Glutamatergic neuron (in vitro differentiated cells): ENCODE measurements at regions not wholly inside any gene's neighbourhood (a gene's known extent, or its start where the extent isn't known, plus 50 kb on each side); places are given as distances from the start of the nearest gene placed in this dataset.

ENCODE experiments used
- DNase-seq: peaks from one replicate; pipeline ENCODE4 v3.0.0; 2022
- H3K27ac Mint-ChIP-seq: one replicate; pipeline ENCODE4 v1.8.0; 2020; ENCODE audit warnings: mild to moderate bottlenecking, mixed read lengths, inconsistent platforms; ENCODE audit not compliant: unreplicated experiment
- H3K27me3 Mint-ChIP-seq: one replicate; pipeline ENCODE4 v1.8.0; 2020; ENCODE audit warnings: mild to moderate bottlenecking, moderate library complexity, mixed read lengths, inconsistent platforms; ENCODE audit not compliant: unreplicated experiment
- H3K36me3 Mint-ChIP-seq: one replicate; pipeline ENCODE4 v1.8.0; 2020; ENCODE audit warnings: mild to moderate bottlenecking, mixed read lengths, inconsistent platforms; ENCODE audit not compliant: unreplicated experiment
- H3K4me1 Mint-ChIP-seq: one replicate; pipeline ENCODE4 v1.8.0; 2020; ENCODE audit warnings: mild to moderate bottlenecking, low read depth, mixed read lengths, inconsistent platforms; ENCODE audit not compliant: unreplicated experiment
- H3K4me3 Mint-ChIP-seq: one replicate; pipeline ENCODE4 v1.8.0; 2020; ENCODE audit warnings: mild to moderate bottlenecking, mixed read lengths, inconsistent platforms; ENCODE audit not compliant: unreplicated experiment
- H3K9me3 Mint-ChIP-seq: one replicate; pipeline ENCODE4 v1.8.0; 2020; ENCODE audit warnings: mild to moderate bottlenecking, moderate library complexity, mixed read lengths, inconsistent platforms; ENCODE audit not compliant: unreplicated experiment
- CTCF ChIP-seq: fragments of 200-600 bp; sonication (generic); IDR thresholded peaks from one replicate; pipeline ENCODE4 v1.5.0; 2021; ENCODE audit not compliant: partially characterized antibody, unreplicated experiment

GRCh38 chr18:28529644-28530043 is 352.7 kb upstream of the CDH2 start:
- Mint-ChIP-seq H3K4me1 (no peaks in the 10 kb centered on the region), H3K36me3 (no peaks in the 10 kb centered on the region), H3K4me3 (no peak overlapping the region), H3K27me3 (no peaks in the 10 kb centered on the region), H3K27ac (no peak overlapping the region), H3K9me3 (peaks cover 1% of the 10 kb centered on the region)
- DNase-seq, result no peak
- TF ChIP-seq CTCF, result no peak

GRCh38 chr18:28526196-28526595 is 349.3 kb upstream of the CDH2 start:
- Mint-ChIP-seq H3K9me3 (no peaks in the 10 kb centered on the region), H3K27me3 (no peaks in the 10 kb centered on the region), H3K4me1 (peaks cover 4% of the 10 kb centered on the region), H3K4me3 (no peak overlapping the region), H3K36me3 (no peaks in the 10 kb centered on the region), H3K27ac (no peak overlapping the region)
- TF ChIP-seq CTCF, result no peak
- DNase-seq, result no peak

GRCh38 chr18:28523758-28524475 is 347.0 kb upstream of the CDH2 start:
- no peaks in the 10 kb centered on the region for H3K27me3 Mint-ChIP-seq
- no peak for TF ChIP-seq CTCF
- H3K4me3 Mint-ChIP-seq, result no peak overlapping the region
- no peaks in the 10 kb centered on the region for H3K9me3 Mint-ChIP-seq
- no peak overlapping the region for H3K27ac Mint-ChIP-seq
- no peaks in the 10 kb centered on the region for H3K36me3 Mint-ChIP-seq
- DNase-seq, result no peak
- peaks cover 4% of the 10 kb centered on the region for H3K4me1 Mint-ChIP-seq

GRCh38 chr18:28522236-28522635 is 345.3 kb upstream of the CDH2 start:
- H3K27ac Mint-ChIP-seq, result no peak overlapping the region
- no peaks in the 10 kb centered on the region for H3K36me3 Mint-ChIP-seq
- DNase-seq, result no peak
- no peaks in the 10 kb centered on the region for H3K27me3 Mint-ChIP-seq
- no peak overlapping the region for H3K4me3 Mint-ChIP-seq
- H3K9me3 Mint-ChIP-seq, result no peaks in the 10 kb centered on the region
- no peak for TF ChIP-seq CTCF
- peaks cover 4% of the 10 kb centered on the region for H3K4me1 Mint-ChIP-seq

- TF ChIP-seq CTCF, result no peak
- Mint-ChIP-seq H3K4me1 (peaks cover 4% of the 10 kb centered on the region), H3K36me3 (no peaks in the 10 kb centered on the region), H3K27ac (no peak overlapping the region), H3K9me3 (no peaks in the 10 kb centered on the region), H3K4me3 (no peak overlapping the region), H3K27me3 (no peaks in the 10 kb centered on the region)
- no peak for DNase-seq
These were observed 343.1 kb upstream of the CDH2 start for GRCh38 chr18:28519997-28520396.
